ENCODE measurements at regions not wholly inside any gene's neighbourhood (a gene's known extent, or its start where the extent isn't known, plus 50 kb on each side); places are given as distances from the start of the nearest gene placed in this dataset.

GRCh38 chr2:187978356-187978755 lies 313.3 kb upstream of the GULP1 start:
- Histone ChIP-seq H4K5ac (ENCODE audit: insufficient read length, low read depth, low read length) (no peak overlapping the region), H2BK5ac (ENCODE audit: low read depth, low read length) (no peak overlapping the region), H4K91ac (replicated peaks; ENCODE audit: insufficient read length, low read length) (no peak overlapping the region), H3K23me2 (ENCODE audit: low read depth, low read length) (no peaks in the 10 kb centered on the region), H3K27me3 (replicated peaks in 1 of 4; ENCODE audit: control insufficient read depth in 3 of 4, extremely low read depth in 1 of 4, insufficient read depth in 3 of 4, low read length in 3 of 4) (no peaks in the 10 kb centered on the region), H4K20me1 (replicated peaks in 1 of 2; ENCODE audit: control insufficient read depth in 1 of 2, insufficient read depth in 2 of 2, low read length in 2 of 2) (no peaks in the 10 kb centered on the region), H3K36me3 (ENCODE audit: control insufficient read depth in 2 of 4, insufficient read depth in 4 of 4, low read length in 3 of 4) (no peaks in the 10 kb centered on the region), H2BK15ac (ENCODE audit: low read length) (no peak overlapping the region), H2BK12ac (ENCODE audit: low read depth, low read length) (no peak overlapping the region), H3K14ac (ENCODE audit: insufficient read length) (no peak overlapping the region), H2BK120ac (replicated peaks; ENCODE audit: low read depth, low read length) (no peak overlapping the region), H2BK20ac (ENCODE audit: low read length) (no peak overlapping the region), H3K79me1 (ENCODE audit: low read depth, low read length) (no peaks in the 10 kb centered on the region), H3K56ac (replicated peaks; ENCODE audit: insufficient read length, low read depth, low read length) (no peak overlapping the region), H3K4ac (replicated peaks; ENCODE audit: insufficient read length, low read depth, low read length) (no peak overlapping the region), H2AK5ac (ENCODE audit: low read depth, low read length) (no peak overlapping the region), H3K9ac (replicated peaks in 1 of 4; ENCODE audit: extremely low read depth in 1 of 4, low read depth in 3 of 4, low read length in 3 of 4) (no peak overlapping the region), H2AFZ (ENCODE audit: low read length) (no peak overlapping the region), H4K8ac (ENCODE audit: extremely low read depth, insufficient read depth, low read length) (no peak overlapping the region), H3K27ac (ENCODE audit: low read depth, low read length) (no peak overlapping the region), H3K23ac (ENCODE audit: insufficient read length) (no peak overlapping the region), H3K79me2 (ENCODE audit: control insufficient read depth in 1 of 2, insufficient read depth in 2 of 2, low read length in 2 of 2) (no peaks in the 10 kb centered on the region), H3K9me3 (ENCODE audit: insufficient read depth in 2 of 2, low read depth in 1 of 2, low read length in 1 of 2) (no peaks in the 10 kb centered on the region), H3K4me1 (replicated peaks in 1 of 4; ENCODE audit: control insufficient read depth in 3 of 4, insufficient read depth in 4 of 4, low read length in 3 of 4) (peaks cover 0 to 13% (median 3%) of the 10 kb centered on the region in 4 experiments; a peak in 3 of 7 replicates), H3K4me3 (ENCODE audit: extremely low read depth in 1 of 4, insufficient read depth in 2 of 4, low read depth in 3 of 4, low read length in 4 of 4) (no peak overlapping the region), H3K18ac (ENCODE audit: extremely low read depth, low read length) (no peak overlapping the region), H3K4me2 (ENCODE audit: insufficient read depth in 1 of 2, low read depth in 2 of 2, low read length in 2 of 2) (no peak overlapping the region)
- FAIRE-seq, result no peak
- ChIA-PET CTCF (ENCODE audit: partially characterized antibody) (no interaction called here), POLR2A (ENCODE audit: partially characterized antibody) (interaction anchor here (1.5 kb wide), 1 partner anchor 8 kb away, joined by 4 read pairs; no protein-coding TSS in a partner anchor)
- 94% methylated on average over 3 of the region's 3 CpGs; no CpG with 5 or more reads in 1 of the 2 experiments for WGBS, 2 experiments (ENCODE audit: extremely low coverage in 1 of 2, insufficient coverage in 1 of 2, insufficient read length in 1 of 2, insufficient replicate concordance in 2 of 2, low coverage in 1 of 2, low lambda C conversion rate in 2 of 2, missing lambda C conversion rate in 1 of 2)
- DNase-seq (ENCODE audit: low read depth in 1 of 2, low spot score in 2 of 2), result no peak
- TF ChIP-seq CTBP2 (IDR thresholded peaks at IDR 0.05; ENCODE audit: borderline replicate concordance, insufficient read depth, insufficient read length, low read length) (no peak), CEBPB (IDR thresholded peaks at IDR 0.05; ENCODE audit: low read depth, low read length) (no peak), SP2 (IDR thresholded peaks at IDR 0.05; ENCODE audit: low read length) (no peak), FOSL1 (IDR thresholded peaks at IDR 0.05; ENCODE audit: insufficient read depth, low read depth, low read length) (no peak)

All from H1 (cell line).